Stimulated activated CD8-positive, alpha-beta memory T cell treated with anti-CD3 and anti-CD28 coated beads, Interleukin-12 subunit alpha, Interleukin-12 subunit beta, amount 100 ng/mL, for 24 hours (primary cell): ENCODE measurements at regions not wholly inside any gene's neighbourhood (a gene's known extent, or its start where the extent isn't known, plus 50 kb on each side); places are given as distances from the start of the nearest gene placed in this dataset.

Source experiments
- DNase-seq: peaks from one replicate; pipeline ENCODE4 v3.0.0-alpha.2; 2020; ENCODE audit errors: extremely low read depth

DNA sequence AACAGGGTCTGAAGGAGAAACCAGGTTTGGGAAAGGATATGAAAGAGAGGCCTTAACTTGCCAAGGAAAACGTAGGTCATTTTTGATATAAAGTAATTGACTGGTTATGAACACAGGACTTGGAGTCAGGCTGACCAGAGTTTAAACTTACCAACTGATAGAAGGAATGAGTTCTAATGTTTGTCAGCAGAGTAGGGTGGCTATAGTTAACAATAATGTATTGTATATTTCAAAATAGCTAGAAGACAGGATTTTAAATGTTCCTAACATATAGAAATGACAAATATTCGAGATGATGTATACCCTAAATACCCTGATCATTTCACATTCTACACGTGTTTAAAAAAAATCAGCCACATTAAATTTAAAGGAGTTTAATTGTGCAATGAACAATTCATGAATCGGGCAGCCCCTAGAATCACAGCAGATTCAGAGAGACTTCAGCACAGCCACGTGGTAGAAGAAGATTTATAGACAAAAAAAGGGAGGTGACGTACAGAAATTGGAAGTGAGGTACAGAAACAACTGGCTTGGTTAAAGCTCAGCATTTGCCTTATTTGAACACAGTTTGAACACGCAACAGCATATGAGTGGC lies 52.5 kb upstream of the PLEKHG7 start:
- no peak for DNase-seq

DNA sequence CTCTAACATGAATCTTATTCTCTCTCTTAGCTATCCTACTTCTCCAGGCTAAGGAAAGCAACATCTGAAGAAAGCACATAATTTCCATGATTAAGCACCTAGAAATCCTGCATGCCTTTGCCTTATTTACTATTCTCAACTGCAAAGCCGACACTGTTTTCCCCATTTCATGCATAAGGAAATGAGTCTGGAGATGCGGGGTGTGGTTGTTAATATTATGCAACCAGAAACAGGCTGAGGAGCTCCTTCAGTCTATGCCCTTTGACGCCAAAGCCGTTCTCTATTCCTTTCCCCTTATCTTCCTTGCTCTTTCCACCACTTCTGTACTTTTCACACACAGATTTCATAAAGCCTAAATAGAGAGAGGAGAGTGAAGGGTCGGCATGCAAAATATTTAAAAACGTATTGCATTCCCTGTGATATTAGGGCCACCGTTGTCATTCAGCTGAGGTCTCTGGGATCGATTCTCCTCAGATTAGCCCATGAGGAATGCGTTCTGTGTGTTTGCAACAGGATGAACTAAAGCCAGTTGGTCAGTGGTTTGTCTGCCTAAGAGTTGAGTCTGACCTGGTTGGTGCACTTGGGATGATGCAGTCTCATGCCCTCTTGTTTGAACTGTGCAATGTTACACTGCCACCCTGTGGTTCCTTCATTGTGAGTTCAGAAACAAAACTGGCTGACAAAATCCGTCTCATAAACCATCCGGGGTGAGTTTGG lies 53.1 kb upstream of the PLEKHG7 start:
- peak; percentile 5 for DNase-seq

DNA sequence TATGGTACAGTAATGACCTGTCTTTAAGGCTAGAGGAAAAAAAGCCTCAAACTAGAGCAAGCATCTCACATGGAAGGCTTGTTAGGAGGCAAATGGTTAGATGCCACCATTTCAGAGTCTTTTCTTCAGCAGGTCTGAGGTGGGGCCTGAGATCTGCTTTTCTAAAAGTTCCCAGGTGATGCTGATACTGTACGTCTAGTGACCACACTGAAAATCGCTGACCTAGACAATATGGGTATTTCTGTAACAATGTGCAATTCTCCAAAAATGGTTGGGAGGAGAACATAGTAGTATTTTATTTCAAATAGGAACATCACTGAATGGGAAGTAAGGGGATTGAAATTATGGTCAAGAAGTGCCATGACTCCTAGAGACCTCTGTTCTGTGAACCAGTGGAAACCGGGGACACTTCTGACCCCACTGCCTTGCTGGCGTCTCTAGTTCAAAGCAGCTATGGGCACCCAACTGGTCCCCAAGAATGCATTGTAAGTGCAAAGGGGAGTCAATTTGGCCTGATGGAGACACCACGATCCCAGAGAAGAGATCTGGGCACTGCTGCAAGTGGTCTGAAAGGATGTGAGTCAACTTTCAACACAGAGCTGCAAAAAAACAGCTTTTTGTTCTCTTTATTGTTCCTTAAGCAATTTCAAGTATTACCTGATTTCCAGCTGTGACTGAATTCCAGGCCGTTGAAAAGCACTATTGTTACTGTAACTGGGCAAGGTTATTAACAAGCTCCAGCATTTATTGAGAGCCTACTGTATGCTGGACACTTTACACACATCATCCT lies 54.4 kb upstream of the PLEKHG7 start:
- no peak for DNase-seq

DNA sequence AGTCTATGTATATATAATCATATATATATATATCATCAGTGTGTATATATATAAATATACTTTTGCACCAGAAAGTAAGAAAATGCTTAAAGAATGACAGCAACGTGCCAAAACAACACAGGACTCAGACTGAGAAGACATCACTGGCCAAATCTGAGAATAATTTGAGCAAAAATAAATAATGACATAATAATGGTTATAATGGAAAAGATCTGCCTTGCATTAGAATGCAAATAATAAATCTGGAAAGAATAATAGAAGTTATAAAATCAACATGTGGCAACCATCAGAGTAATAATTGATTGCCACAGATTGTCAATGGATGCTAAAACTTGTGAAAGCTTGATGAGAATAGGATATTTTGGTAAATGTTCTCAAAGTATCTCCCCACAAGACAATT lies 61.5 kb upstream of the PLEKHG7 start:
- DNase-seq = no peak

DNA sequence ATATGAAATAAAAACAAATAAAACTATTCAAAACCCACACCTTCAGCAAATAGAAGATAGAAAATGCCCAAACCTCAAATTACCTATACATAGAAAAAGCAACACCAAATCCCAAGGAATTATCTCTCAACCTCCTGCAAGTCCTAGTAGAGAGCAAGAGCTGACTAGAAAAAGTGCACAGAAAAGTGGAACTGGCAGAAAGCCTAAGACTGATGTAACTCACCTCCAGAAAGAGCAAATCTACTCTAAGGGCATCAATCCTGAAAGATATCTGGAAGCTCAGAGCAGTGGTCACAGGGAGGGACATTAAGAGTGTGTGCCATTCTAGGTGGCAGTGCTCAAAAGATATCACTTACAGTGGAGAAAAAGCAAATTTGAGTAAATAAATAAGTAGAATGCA lies 62.1 kb upstream of the PLEKHG7 start:
- no peak for DNase-seq

DNA sequence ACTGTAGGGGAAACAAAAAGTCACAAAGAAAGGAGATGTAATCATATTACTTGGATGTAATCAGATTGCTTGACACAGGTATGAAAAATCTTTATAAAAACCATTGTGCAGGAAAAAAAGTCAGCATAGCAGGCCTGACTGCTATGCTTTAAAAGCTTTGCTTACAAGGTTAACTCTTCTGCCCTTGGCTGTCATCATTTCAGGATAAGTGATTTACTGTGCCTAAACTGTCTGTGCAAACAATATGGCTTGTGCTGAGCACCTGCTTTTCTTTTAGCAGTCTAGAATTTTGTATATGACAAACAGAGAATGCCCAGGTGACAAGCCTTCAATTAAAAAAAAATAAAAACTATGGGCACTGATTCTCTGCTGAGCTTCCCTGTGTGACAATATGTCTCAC lies 63.8 kb upstream of the PLEKHG7 start:
- DNase-seq = no peak

DNA sequence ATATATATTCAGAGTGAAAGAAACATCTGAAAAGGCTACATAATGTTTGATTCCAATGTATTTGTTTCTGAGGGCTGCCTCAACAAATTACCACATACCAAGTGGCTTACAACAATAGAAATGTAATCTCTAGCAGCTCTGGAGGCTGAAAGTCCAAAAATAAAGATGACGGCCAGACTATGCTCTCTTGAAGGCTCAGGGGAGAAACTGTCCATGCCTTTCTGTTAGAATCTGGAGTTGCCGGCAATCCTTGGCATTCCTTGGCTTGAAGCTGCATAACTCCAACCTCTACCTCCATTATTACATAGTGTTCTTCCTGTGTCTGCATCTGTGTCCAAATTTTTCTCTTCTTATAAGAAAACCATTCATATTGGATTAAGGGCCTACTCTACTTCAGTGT lies 68.1 kb upstream of the PLEKHG7 start:
- no peak for DNase-seq

DNA sequence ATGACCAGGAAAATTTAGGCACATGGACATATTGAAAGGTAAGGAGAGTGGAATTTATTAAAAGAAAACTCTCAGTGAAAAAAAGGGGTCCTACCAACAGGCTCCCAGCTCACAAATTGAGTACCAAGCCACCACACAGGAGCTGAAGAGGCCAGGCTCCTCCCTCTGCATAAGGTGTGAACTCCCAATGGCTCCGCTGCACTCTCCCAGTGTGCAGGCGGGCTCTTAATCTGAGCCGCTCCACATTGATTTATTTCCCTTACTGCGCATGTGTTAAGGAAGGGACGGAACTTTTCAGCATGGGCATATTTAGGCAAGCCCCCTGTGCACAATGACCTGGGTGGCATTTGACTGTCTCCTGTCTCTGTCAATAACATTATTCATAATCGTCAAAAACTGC lies 68.6 kb upstream of the PLEKHG7 start:
- no peak for DNase-seq

DNA sequence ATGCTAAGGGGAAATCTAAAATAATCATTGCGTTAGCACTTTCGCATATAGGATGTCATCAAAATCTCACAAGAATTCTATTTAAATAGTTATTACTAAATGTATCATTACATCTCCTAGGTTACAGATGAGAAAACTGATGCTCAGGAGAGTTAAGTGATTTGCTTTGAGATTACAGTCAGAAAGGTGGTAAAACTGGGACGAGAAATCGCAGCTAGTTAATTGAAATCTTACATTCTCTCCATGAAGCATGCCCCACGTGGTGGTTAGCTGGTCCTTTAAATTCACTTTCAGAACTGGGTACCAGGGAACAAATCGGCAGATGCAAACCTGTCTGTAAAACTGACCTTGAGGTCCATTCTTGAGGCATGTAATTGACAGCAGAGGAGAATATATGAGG lies 71.8 kb upstream of the PLEKHG7 start:
- no peak for DNase-seq

DNA sequence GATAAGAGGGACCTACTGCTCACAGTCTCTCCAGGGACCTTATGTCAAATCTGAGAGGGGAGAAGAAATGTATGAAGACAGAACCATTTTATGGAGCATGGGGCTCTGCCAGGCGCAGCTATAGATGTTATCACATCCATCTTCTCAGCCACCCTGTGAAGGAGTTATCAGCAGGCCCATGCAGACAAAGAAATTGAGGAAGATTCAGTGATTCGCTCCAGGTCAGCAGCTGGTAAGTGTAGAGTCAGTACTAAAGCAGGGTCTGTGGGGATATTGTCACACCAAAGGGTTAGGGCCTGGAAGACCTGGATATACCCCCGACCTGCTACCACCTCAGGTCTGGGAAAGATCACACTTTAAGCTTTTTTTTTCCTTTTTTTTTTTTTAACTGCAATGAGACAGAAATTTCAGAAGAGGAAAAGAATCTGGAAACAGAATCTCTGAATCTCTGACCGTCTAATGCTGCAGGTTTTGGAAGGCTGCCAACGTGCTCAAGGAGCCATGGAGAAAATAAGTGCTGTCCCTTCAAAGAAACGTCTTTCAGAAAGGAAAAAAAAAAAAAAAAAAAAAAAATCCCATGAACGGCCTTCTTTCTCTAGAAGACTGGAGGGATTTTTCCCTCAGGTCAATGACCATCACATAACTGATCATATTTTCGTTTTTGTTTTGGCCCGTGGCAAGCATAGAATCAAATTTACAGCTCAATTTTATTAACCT lies 73.3 kb upstream of the PLEKHG7 start:
- no peak for DNase-seq

DNA sequence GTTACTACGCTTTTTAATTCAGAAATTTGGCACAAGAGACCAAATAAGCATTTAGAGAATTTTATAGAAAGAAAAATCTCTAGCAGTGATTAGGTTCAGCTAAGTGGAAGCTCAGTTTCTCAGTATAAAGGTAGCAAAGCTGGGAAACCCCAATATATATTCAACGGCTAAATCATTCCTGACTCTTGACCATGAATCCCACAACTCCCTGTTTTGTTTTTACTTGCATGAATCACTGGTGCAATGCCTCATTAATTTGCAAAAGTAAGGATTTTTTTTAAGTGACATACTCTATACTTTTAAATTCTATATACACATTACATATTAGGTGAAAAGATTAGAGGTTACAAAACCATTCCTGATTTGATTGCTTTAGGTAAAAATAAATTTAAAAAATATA lies 74.3 kb upstream of the PLEKHG7 start:
- DNase-seq = no peak

DNA sequence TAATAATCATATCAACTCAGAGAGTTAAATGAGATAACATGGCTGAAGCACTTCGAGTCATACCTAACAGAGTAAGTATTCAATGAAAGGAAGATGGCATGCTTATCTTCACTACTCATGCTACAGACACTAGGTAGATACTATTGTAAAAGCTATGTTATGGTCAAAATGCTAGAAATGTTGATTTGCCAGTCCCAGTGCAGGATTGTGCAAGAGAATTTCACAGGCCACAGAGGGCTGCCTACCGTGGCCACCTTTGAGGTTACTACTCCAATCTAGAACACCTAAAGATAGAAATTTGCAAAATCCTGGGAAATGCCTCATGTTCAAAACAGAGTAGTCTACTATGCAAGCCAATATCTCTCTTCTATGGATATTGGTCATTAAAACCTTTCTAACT lies 75.3 kb upstream of the PLEKHG7 start:
- DNase-seq = no peak

DNA sequence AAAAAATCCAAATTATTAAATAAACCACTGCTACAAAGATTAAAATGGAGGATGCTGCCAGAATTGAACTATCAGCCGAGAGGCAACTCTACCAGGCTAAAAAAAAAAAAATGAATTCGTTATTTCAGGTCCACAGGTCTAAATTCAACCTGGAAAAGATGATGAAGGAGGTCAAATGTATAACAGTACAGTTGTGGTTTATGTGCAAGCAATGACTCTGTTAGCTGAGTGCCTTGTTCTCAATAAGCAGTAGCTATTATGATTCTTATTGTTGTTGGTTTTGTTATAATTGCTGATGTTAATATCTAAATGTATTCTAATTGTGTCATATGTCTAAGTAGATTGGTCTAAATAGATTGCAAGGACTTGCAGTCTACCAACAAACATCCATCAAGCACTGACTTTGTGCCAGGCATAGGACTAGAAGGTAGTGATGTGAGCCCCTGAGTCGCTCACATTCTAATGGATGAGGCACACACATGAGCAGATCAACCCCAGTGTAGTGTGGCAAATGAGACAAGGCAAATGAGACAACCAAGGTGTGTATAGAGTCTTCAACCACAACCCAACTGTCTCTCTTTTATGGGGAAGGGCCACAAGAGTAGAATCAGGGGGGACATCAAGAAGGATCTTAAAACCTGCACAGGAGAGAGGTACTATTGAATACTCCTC lies 77.0 kb upstream of the PLEKHG7 start:
- no peak for DNase-seq

DNA sequence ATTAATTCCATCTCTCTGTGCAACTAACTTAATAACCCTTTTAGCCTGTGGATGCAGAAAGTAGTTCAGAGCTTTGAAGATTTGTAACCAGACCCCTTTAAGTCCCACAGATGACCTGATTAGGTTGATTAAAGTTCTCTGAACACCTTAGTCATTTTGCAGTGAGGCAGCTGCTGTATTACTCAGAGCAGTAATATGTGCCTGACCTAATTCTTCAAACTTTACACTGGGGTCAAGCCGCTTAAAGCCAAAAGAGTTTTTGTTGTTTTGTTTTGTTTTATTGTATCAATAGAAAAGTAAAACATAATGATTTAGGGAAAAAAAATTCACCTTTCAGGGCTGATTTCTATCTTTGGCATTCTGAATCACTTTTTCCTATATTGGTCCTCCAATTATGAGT lies 78.6 kb upstream of the PLEKHG7 start:
- no peak for DNase-seq

DNA sequence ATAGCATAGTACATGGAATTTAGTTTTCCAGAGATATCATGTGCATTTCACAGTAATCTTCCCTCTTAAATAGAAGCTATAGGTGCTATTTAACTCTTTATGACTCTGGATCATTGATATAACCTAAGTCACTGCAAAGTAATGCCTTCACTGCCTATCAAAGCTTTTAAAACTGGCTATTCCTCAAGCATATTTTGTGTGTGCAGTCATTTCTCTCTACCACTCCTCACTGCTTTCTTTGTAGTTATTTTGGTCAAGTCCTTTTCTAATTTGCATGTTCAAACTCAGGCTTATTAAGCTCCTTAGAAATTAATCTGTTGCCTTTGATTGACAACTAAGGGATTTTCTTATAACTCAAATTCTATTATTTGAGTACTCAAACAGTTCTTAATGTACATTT lies 79.4 kb upstream of the PLEKHG7 start:
- DNase-seq = no peak

DNA sequence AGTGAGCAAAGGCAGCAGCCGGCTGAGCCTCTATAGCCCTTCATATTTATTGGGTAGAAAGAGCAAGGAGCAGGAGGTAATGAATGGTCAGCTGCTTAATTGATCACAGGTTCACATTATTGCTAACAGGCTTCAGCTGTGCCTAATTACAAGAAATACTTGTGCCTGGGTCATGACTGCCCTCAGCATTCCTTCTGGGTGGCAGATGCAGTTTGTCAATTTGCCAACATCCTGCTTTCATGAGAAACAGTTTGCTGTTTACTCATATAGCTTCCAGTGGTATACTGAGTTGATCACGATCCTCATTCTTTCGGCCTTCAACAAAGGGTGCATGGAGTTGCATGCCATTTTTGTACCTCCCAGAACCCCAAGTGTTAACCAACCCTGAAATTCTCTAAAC lies 81.0 kb upstream of the PLEKHG7 start:
- no peak for DNase-seq

DNA sequence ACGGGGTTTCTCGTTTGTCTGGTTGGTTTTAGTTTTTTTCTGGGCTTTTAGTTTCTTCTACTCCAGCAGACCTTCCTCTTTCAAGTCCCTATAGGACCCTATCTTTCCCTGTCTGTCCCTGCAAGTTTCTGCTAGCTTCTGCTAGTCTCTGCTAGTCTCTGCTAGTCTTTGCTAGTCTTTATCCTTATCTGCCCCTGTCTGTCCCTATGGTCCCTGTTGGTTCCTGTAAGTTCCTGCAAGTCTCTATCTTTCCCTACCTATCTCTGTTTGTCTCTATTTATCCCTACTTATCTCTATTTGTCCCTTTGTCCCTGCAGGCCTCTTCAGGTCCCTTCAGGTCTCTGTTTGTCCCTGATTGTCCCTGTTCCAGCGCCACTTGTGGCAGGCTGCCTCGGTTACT lies 81.5 kb upstream of the PLEKHG7 start:
- no peak for DNase-seq

DNA sequence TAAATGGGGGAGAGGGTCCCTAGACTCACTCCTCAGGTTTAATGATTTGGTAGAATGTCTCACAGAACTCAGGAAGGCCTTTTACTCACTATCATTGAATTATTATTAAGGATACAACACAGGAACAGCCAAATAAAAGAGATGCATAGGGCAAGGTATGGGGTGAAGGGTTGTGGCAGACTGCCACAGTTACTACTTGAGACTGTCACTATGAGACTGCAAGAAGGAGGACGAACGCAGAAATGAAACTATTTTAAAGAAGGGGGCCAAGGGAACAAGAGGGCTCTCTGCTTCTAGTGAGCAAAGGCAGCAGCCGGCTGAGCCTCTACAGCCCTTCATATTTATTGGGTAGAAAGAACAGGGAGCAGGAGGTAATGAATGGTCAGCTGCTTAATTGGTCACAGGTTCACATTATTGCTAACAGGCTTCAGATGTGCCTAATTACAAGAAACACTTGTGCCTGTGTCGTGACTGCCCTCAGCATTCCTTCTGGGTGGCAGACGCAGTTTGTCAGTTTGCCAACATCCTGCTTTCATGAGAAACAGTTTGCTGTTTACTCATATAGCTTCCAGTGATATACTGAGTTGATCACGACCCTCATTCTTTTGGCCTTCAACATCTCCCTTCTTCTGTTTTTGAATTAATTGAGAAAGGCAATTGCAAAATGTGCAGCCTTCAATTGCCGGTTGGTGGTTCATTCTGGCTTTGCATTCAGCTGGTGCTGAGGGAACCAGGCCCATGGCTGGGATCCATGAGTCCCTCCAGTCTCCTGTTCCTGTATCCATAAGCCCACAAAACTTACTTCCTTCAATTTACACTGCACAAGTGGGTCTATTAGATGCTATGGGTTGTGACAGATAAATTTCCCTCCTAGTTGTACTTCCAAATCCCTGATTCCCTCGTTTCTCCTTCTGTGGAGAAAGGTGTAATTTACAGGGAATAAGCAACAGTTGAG lies 82.8 kb upstream of the PLEKHG7 start:
- no peak for DNase-seq

DNA sequence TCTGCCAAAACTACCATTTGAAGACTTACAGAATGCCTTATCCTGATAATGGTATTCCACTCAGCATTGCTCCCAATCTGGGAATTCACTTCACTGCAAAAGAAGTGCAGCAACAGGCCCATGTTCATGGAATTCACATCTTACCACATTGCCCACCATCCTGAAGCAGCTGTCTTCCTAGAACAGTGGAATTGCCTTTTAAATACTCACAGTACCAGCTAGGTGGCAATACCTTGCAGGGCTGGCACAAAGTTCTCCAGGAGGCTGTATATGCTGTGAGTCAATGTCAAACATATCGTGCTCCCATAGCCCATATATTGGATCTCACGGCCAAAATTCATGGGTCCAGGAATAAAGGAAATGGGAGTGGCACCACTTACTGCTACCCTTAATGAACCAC lies 83.8 kb upstream of the PLEKHG7 start:
- no peak for DNase-seq

DNA sequence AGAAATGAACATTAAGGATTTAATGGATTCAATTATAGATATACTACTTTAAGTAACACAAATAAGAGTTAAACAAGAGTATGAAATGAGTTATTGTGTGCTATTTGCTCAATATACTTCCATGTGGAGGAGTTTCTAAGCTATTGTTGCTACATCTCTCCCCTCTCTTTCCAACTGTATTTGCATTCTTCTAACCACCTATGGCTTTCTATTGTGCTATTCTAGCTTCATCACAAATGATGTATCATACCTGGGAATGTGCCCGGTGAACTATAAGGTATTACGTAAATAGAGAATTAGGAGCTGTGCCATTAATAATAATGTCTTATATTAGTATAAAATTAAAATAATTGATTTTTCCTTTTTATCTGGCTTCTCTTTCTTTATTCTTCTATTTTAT lies 87.1 kb upstream of the PLEKHG7 start:
- DNase-seq = no peak

DNA sequence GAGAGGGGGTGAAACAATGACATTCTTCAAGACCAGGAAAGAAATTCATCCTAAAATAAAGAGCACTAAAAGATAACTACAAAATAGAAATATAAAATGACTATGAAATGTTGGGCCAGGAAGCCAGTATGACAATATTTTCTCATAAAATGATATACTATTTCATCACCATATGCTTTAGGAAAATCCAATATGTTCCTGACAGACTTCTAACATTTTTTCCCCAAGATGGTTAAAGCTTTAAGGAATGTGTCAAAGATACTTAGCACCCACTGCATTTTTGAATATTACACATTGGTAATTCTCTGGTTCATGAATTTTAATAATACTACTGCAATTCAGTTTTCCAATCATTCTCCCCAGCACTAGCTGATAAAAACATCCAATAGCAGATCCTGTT lies 87.7 kb upstream of the PLEKHG7 start:
- DNase-seq = no peak
